ENCODE measurements at regions not wholly inside any gene's neighbourhood (a gene's known extent, or its start where the extent isn't known, plus 50 kb on each side); places are given as distances from the start of the nearest gene placed in this dataset.

- no peak for DNase-seq
Measured at GRCh38 chr13:30151388-30151787, 156.0 kb downstream of the KATNAL1 start.

- DNase-seq = no peak
Measured at GRCh38 chr13:30149248-30149647, 158.1 kb downstream of the KATNAL1 start.

- no peak for DNase-seq
Measured at GRCh38 chr13:30148786-30149185, 158.6 kb downstream of the KATNAL1 start.

GRCh38 chr13:30148171-30148754 is 159.1 kb downstream of the KATNAL1 start:
- peak in 2 of 4 experiments; percentile 9 to 10 for DNase-seq

- no peak for DNase-seq
Measured at GRCh38 chr13:30147421-30147820, 159.9 kb downstream of the KATNAL1 start.

- DNase-seq = no peak
Measured at GRCh38 chr13:30147015-30147414, 160.3 kb downstream of the KATNAL1 start.

- no peak for DNase-seq
Measured at GRCh38 chr13:30145709-30146367, 161.5 kb downstream of the KATNAL1 start.

GRCh38 chr13:30143666-30144400 is 163.5 kb downstream of the KATNAL1 start:
- DNase-seq = no peak

GRCh38 chr13:30142486-30143211 is 164.7 kb downstream of the KATNAL1 start:
- DNase-seq = no peak

- DNase-seq = no peak
Measured at GRCh38 chr13:30141775-30142485, 165.4 kb downstream of the KATNAL1 start.

GRCh38 chr13:30140973-30141372 is 166.4 kb downstream of the KATNAL1 start:
- no peak for DNase-seq

GRCh38 chr13:30138511-30138910 is 168.8 kb downstream of the KATNAL1 start:
- no peak for DNase-seq

- DNase-seq = no peak
Measured at GRCh38 chr13:30135868-30136267, 171.5 kb downstream of the KATNAL1 start.

GRCh38 chr13:30135351-30135750 is 172.0 kb downstream of the KATNAL1 start:
- no peak for DNase-seq

- DNase-seq = no peak
Measured at GRCh38 chr13:30134578-30134977, 172.8 kb downstream of the KATNAL1 start.

- DNase-seq = no peak
Measured at GRCh38 chr13:30133996-30134395, 173.4 kb downstream of the KATNAL1 start.

- no peak for DNase-seq
Measured at GRCh38 chr13:30133554-30133912, 173.8 kb downstream of the KATNAL1 start.

- peak; percentile 92 to 99 (median 96) for DNase-seq
Measured at GRCh38 chr13:30132623-30133553, 174.5 kb downstream of the KATNAL1 start.

GRCh38 chr13:30129411-30129810 is 177.9 kb downstream of the KATNAL1 start:
- DNase-seq = no peak

GRCh38 chr13:30128591-30128990 is 178.8 kb downstream of the KATNAL1 start:
- no peak for DNase-seq

GRCh38 chr13:30128095-30128494 is 179.3 kb downstream of the KATNAL1 start:
- no peak for DNase-seq
